HepG2 (cell line): ENCODE measurements at regions not wholly inside any gene's neighbourhood (a gene's known extent, or its start where the extent isn't known, plus 50 kb on each side); places are given as distances from the start of the nearest gene placed in this dataset.

Experiments used
- CREB1 ChIP-seq, 2 experiments: fragments of 450-650 bp in 1 of 2; IDR thresholded peaks; 2 replicates each; pipeline ENCODE4 v1.6.1; 2016 to 2017; ENCODE audit warnings: control low read depth in 1 of 2, mild to moderate bottlenecking in 1 of 2, missing compliant biosample characterization in 1 of 2, missing genetic modification characterization in 1 of 2
- NRL ChIP-seq: sonication (generic); formaldehyde crosslinking; IDR thresholded peaks from 2 replicates; pipeline ENCODE4 v1.5.0; 2020; ENCODE audit warnings: missing genetic modification reagents, mild to moderate bottlenecking, moderate library complexity, borderline replicate concordance
- SAFB2 ChIP-seq: sonication (generic); formaldehyde crosslinking; IDR thresholded peaks from 2 replicates; pipeline ENCODE4 v1.5.1; 2020; ENCODE audit warnings: missing genetic modification reagents, low read depth, mild to moderate bottlenecking, borderline replicate concordance
- STAG1 ChIP-seq: sonication (generic); formaldehyde crosslinking; IDR thresholded peaks from 2 replicates; pipeline ENCODE4 v1.4.0; 2020; ENCODE audit warnings: missing genetic modification reagents
- TBX2 ChIP-seq: sonication (generic); formaldehyde crosslinking; IDR thresholded peaks from 2 replicates; pipeline ENCODE4 v1.5.0; 2020; ENCODE audit warnings: missing genetic modification reagents, mild to moderate bottlenecking, borderline replicate concordance
- YEATS2 ChIP-seq: sonication (generic); formaldehyde crosslinking; IDR thresholded peaks from 2 replicates; pipeline ENCODE4 v1.4.0; 2020; ENCODE audit warnings: missing genetic modification reagents, borderline replicate concordance
- ZBTB21 ChIP-seq: sonication (generic); formaldehyde crosslinking; IDR thresholded peaks from 2 replicates; pipeline ENCODE4 v1.4.0; 2020; ENCODE audit warnings: missing genetic modification reagents
- ZNF230 ChIP-seq: sonication (generic); formaldehyde crosslinking; IDR thresholded peaks from 2 replicates; pipeline ENCODE4 v1.4.0; 2020; ENCODE audit warnings: mild to moderate bottlenecking, missing genetic modification reagents
- ZNF558 ChIP-seq: sonication (generic); formaldehyde crosslinking; IDR thresholded peaks from 2 replicates; pipeline ENCODE4 v1.9.0; 2022; ENCODE audit warnings: mild to moderate bottlenecking, missing genetic modification reagents, borderline replicate concordance
- TF ChIP-seq, protein P1 (sequence below), 2 experiments: sonication (generic) in 1 of 2; formaldehyde crosslinking in 1 of 2; IDR thresholded peaks; 2 replicates each; pipeline versions ENCODE4 v1.6.1 to v1.9.0; 2014 to 2022; ENCODE audit warnings: antibody characterized with exemption in 1 of 2, borderline replicate concordance in 1 of 2, inconsistent platforms in 1 of 2, low read depth in 1 of 2, missing genetic modification reagents in 1 of 2
- TF ChIP-seq, protein P2 (sequence below): IDR thresholded peaks from 2 replicates; pipeline ENCODE4 v1.6.1; 2018; ENCODE audit warnings: missing genetic modification reagents

DNA sequence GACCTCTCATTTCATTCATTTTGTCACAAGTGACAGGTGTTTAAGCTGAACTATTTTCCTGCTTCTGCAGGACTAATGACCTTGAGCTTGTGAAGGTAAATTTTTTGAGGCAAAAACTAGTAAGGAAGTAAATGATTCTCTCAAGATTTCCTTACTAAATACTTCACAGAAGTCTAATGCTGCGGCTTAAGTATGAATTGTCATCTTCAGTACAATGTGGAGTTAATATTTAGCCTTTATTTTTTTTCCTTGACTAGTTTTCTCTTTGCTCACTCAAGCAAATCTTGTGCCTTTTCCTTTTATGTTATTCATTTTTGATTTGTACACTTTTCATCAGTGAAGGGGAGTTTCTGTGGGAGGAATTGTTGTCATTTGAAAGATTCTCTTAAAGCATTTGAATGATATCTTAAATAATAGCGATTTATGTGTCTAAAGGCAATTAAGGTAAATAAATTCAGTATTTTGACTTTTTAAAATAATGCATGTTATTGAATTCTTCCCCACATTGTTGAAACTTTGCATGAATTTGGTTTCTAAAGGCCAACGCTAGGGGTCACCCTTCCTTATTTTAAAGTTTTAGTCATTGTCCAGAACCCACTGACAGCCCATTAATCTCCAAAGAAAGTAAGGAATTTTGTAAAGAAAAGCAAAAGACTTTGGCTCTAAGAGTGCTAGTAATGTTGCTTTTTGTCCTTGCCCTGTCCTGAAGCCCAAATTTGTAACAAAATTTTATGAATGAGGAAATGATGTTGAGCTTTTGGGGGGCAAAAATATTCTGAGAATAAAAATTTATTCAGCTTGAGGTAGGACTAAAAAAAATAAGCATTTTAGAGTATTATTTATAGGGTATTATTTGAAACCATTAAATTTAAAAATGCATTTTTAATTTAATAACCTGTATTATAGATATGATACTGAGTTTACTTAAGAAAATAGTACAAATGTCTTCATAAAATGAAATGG lies 157.4 kb upstream of the LAMA2 start (continued):
- TF ChIP-seq NRL (CRISPR knock-in tag), result no peak
- TF ChIP-seq TBX2 (CRISPR knock-in tag), result no peak
- no peak for TF ChIP-seq ZNF558 (CRISPR knock-in tag)
- TF ChIP-seq, protein P1, sequence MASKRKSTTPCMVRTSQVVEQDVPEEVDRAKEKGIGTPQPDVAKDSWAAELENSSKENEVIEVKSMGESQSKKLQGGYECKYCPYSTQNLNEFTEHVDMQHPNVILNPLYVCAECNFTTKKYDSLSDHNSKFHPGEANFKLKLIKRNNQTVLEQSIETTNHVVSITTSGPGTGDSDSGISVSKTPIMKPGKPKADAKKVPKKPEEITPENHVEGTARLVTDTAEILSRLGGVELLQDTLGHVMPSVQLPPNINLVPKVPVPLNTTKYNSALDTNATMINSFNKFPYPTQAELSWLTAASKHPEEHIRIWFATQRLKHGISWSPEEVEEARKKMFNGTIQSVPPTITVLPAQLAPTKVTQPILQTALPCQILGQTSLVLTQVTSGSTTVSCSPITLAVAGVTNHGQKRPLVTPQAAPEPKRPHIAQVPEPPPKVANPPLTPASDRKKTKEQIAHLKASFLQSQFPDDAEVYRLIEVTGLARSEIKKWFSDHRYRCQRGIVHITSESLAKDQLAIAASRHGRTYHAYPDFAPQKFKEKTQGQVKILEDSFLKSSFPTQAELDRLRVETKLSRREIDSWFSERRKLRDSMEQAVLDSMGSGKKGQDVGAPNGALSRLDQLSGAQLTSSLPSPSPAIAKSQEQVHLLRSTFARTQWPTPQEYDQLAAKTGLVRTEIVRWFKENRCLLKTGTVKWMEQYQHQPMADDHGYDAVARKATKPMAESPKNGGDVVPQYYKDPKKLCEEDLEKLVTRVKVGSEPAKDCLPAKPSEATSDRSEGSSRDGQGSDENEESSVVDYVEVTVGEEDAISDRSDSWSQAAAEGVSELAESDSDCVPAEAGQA (IDR thresholded peaks at IDR 0.05; ENCODE audit: low read depth), result no peak
- TF ChIP-seq, protein P1 (CRISPR knock-in tag; IDR thresholded peaks at IDR 0.05; ENCODE audit: borderline replicate concordance), result no peak
- no peak for TF ChIP-seq YEATS2
- no peak for TF ChIP-seq SAFB2
- TF ChIP-seq CREB1 (IDR thresholded peaks at IDR 0.05), result no peak
- 0 out of 2 replicates have a peak, but pooled peaks have one; percentile 17 for TF ChIP-seq CREB1 (CRISPR knock-in tag; IDR thresholded peaks at IDR 0.05)
- TF ChIP-seq ZNF230 (CRISPR knock-in tag), result no peak
- TF ChIP-seq, protein P2, sequence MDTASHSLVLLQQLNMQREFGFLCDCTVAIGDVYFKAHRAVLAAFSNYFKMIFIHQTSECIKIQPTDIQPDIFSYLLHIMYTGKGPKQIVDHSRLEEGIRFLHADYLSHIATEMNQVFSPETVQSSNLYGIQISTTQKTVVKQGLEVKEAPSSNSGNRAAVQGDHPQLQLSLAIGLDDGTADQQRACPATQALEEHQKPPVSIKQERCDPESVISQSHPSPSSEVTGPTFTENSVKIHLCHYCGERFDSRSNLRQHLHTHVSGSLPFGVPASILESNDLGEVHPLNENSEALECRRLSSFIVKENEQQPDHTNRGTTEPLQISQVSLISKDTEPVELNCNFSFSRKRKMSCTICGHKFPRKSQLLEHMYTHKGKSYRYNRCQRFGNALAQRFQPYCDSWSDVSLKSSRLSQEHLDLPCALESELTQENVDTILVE, result no peak
- TF ChIP-seq ZBTB21 (CRISPR knock-in tag), result no peak
- peak; percentile 51 for TF ChIP-seq STAG1 (CRISPR knock-in tag)
